ENCODE measurements at regions not wholly inside any gene's neighbourhood (a gene's known extent, or its start where the extent isn't known, plus 50 kb on each side); places are given as distances from the start of the nearest gene placed in this dataset.

DNA sequence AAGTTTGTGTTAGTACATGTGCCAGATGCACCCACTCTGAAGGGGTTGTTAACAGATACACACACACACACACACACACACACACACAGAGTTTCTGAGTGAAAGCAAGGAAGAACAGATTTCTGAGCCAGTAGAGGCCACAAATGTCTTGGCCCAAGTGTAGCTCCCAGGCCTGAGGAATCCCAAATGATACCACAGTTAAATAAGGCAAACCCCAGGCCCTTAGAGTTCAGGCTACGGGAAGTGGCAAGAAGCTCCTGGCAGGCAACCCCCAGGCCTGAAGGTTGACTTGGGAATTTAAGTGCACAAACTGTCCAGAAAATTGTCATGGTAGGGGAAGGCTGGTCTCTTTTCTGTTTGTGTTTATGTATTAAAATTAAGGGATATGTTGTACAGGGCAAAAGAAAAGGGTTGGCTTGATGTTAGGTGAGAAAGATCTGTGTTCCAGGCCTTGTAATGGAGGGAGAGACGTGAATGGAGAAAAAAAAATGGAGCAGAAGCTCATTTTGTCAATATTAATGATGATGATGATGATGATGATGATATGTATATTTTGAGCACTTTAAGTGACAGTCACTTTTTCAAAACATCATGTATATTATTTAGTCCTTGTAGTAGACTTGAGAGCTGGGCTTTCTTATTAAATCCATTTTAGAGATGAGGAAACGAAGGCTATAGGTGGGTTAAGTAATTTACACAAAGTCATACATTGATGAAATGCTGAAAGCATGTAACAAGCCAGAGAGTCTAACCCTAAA, 317.0 kb upstream of the JAG1 start:
- DNase-seq (ENCODE audit: low read depth, low spot score) (no peak), ATAC-seq (no peak)
- Histone ChIP-seq H3K4me2 (ENCODE audit: low read length) (no peak overlapping the region), H3K27ac (ENCODE audit: low read depth, low read length) (no peak overlapping the region), H3K36me3 (ENCODE audit: control insufficient read depth in 1 of 2, insufficient read depth in 2 of 2, low read length in 2 of 2) (no peaks in the 10 kb centered on the region), H3K9me3 (ENCODE audit: control insufficient read depth in 1 of 2, insufficient read depth in 1 of 2, low read depth in 1 of 2, low read length in 2 of 2) (no peaks in the 10 kb centered on the region), H3K4me3 (replicated peaks in 1 of 2; ENCODE audit: low read depth in 1 of 2, low read length in 2 of 2) (no peak overlapping the region), H3K79me2 (ENCODE audit: insufficient read depth, low read length) (no peaks in the 10 kb centered on the region), H4K20me1 (ENCODE audit: insufficient read depth) (no peaks in the 10 kb centered on the region), H2AFZ (ENCODE audit: low read depth, low read length, poor library complexity, severe bottlenecking) (no peak overlapping the region), H3K9ac (ENCODE audit: low read length) (no peak overlapping the region), H3K27me3 (ENCODE audit: insufficient read depth, low read length) (no peaks in the 10 kb centered on the region), H3K9me2 (ENCODE audit: insufficient read depth) (no peaks in the 10 kb centered on the region), H3K4me1 (ENCODE audit: control insufficient read depth in 1 of 2, insufficient read depth in 2 of 2, low read length in 2 of 2) (no peaks in the 10 kb centered on the region)
- CTCF ChIA-PET = no interaction called here
- POLR2A ChIA-PET = no interaction called here
- intact Hi-C loops (cut with micrococcal nuclease) = no loop called here
- no TSS peak for BruUV-seq (replicated peaks)
- RAD21 ChIA-PET (ENCODE audit: low non-redundant PET in 1 of 2, low total read pairs in 2 of 2, uncharacterized antibody in 2 of 2, unreplicated experiment in 2 of 2) = no interaction called here
- TF ChIP-seq FOSL1 (IDR thresholded peaks at IDR 0.05; ENCODE audit: low read depth) (no peak), TCF7L2 (IDR thresholded peaks at IDR 0.05; ENCODE audit: borderline replicate concordance, extremely low read depth, insufficient read depth, insufficient read length) (no peak), EGR1 (IDR thresholded peaks at IDR 0.05; ENCODE audit: low read depth) (no peak), CEBPB (IDR thresholded peaks at IDR 0.05; ENCODE audit: low read depth) (no peak), EZH2 (IDR thresholded peaks at IDR 0.05) (no peak), ZFX (IDR thresholded peaks at IDR 0.05) (no peak), EZH2phosphoT487 (IDR thresholded peaks at IDR 0.05; ENCODE audit: borderline replicate concordance) (no peak), CBX3 (IDR thresholded peaks at IDR 0.05; ENCODE audit: low read depth) (no peak), JUND (IDR thresholded peaks at IDR 0.05) (no peak), SP1 (IDR thresholded peaks at IDR 0.05; ENCODE audit: low read depth) (no peak), SIN3A (IDR thresholded peaks at IDR 0.05; ENCODE audit: low read depth) (no peak)
- TF ChIP-seq, protein P1, sequence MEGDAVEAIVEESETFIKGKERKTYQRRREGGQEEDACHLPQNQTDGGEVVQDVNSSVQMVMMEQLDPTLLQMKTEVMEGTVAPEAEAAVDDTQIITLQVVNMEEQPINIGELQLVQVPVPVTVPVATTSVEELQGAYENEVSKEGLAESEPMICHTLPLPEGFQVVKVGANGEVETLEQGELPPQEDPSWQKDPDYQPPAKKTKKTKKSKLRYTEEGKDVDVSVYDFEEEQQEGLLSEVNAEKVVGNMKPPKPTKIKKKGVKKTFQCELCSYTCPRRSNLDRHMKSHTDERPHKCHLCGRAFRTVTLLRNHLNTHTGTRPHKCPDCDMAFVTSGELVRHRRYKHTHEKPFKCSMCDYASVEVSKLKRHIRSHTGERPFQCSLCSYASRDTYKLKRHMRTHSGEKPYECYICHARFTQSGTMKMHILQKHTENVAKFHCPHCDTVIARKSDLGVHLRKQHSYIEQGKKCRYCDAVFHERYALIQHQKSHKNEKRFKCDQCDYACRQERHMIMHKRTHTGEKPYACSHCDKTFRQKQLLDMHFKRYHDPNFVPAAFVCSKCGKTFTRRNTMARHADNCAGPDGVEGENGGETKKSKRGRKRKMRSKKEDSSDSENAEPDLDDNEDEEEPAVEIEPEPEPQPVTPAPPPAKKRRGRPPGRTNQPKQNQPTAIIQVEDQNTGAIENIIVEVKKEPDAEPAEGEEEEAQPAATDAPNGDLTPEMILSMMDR (IDR thresholded peaks at IDR 0.05 in 2 of 3, conservative IDR thresholded peaks at IDR 0.05 in 1 of 3; ENCODE audit: borderline replicate concordance in 1 of 3, insufficient read depth in 1 of 3, low read depth in 2 of 3, low read length in 2 of 3) = no peak
- TF ChIP-seq, protein P2, sequence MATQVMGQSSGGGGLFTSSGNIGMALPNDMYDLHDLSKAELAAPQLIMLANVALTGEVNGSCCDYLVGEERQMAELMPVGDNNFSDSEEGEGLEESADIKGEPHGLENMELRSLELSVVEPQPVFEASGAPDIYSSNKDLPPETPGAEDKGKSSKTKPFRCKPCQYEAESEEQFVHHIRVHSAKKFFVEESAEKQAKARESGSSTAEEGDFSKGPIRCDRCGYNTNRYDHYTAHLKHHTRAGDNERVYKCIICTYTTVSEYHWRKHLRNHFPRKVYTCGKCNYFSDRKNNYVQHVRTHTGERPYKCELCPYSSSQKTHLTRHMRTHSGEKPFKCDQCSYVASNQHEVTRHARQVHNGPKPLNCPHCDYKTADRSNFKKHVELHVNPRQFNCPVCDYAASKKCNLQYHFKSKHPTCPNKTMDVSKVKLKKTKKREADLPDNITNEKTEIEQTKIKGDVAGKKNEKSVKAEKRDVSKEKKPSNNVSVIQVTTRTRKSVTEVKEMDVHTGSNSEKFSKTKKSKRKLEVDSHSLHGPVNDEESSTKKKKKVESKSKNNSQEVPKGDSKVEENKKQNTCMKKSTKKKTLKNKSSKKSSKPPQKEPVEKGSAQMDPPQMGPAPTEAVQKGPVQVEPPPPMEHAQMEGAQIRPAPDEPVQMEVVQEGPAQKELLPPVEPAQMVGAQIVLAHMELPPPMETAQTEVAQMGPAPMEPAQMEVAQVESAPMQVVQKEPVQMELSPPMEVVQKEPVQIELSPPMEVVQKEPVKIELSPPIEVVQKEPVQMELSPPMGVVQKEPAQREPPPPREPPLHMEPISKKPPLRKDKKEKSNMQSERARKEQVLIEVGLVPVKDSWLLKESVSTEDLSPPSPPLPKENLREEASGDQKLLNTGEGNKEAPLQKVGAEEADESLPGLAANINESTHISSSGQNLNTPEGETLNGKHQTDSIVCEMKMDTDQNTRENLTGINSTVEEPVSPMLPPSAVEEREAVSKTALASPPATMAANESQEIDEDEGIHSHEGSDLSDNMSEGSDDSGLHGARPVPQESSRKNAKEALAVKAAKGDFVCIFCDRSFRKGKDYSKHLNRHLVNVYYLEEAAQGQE (IDR thresholded peaks at IDR 0.05; ENCODE audit: low read depth) = no peak
- TF ChIP-seq, protein P3, sequence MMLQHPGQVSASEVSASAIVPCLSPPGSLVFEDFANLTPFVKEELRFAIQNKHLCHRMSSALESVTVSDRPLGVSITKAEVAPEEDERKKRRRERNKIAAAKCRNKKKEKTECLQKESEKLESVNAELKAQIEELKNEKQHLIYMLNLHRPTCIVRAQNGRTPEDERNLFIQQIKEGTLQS (IDR thresholded peaks at IDR 0.05) = no peak
- TF ChIP-seq, protein P4, sequence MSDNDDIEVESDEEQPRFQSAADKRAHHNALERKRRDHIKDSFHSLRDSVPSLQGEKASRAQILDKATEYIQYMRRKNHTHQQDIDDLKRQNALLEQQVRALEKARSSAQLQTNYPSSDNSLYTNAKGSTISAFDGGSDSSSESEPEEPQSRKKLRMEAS (IDR thresholded peaks at IDR 0.05) = no peak
